ENCODE measurements at regions not wholly inside any gene's neighbourhood (a gene's known extent, or its start where the extent isn't known, plus 50 kb on each side); places are given as distances from the start of the nearest gene placed in this dataset.

DNA sequence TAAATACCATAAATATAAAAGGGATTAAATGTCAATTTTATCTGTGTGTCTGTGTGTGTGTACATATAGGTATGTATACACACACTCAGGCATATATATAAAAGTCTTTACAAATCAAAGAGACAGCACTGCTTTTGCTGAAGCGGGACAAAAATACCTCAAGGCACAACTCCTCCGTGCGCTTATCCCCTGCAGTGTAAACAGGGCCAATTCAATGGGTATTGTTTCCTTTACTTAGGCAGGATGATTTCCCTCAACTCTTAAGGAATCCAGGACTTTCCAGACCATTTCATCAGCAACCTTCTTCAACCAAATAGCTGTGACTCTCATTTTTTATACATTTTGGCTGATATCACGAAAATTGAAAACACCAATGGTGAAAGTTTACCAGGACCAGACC lies 227.7 kb downstream of the CRPPA start:
- H4K20me1 ChIP-seq = no peaks in the 10 kb centered on the region
- H3K9me3 ChIP-seq (replicated peaks in 1 of 11) = no peaks in the 10 kb centered on the region
- H3K27me3 ChIP-seq = no peaks in the 10 kb centered on the region
- H3K9ac ChIP-seq = no peak overlapping the region
- TF ChIP-seq Cebpa-rat (IDR thresholded peaks at IDR 0.05) = no peak
- no peak overlapping the region for H3K4me2 ChIP-seq
- no peak overlapping the region for H3K4me3 ChIP-seq
- no peak overlapping the region for H3K27ac ChIP-seq
- no peaks in the 10 kb centered on the region for H3K36me3 ChIP-seq
- no peaks in the 10 kb centered on the region for H3K4me1 ChIP-seq

GRCh38 chr7:16189026-16189715 lies 232.2 kb downstream of the CRPPA start:
- TF ChIP-seq Cebpa-rat (IDR thresholded peaks at IDR 0.05) = no peak
- no peak overlapping the region for H3K9ac ChIP-seq
- H3K36me3 ChIP-seq = no peaks in the 10 kb centered on the region
- no peaks in the 10 kb centered on the region for H3K27me3 ChIP-seq
- H3K4me1 ChIP-seq = no peaks in the 10 kb centered on the region
- H3K9me3 ChIP-seq (replicated peaks in 1 of 11) = no peaks in the 10 kb centered on the region
- no peak overlapping the region for H3K4me3 ChIP-seq
- H4K20me1 ChIP-seq = no peaks in the 10 kb centered on the region
- no peak overlapping the region for H3K27ac ChIP-seq
- H3K4me2 ChIP-seq = no peak overlapping the region

GRCh38 chr7:16187131-16187530 lies 234.2 kb downstream of the CRPPA start:
- H3K4me1 ChIP-seq = no peaks in the 10 kb centered on the region
- no peak overlapping the region for H3K9ac ChIP-seq
- H3K9me3 ChIP-seq (replicated peaks in 1 of 11) = no peaks in the 10 kb centered on the region
- H3K4me3 ChIP-seq = no peak overlapping the region
- H3K27ac ChIP-seq = no peak overlapping the region
- H3K36me3 ChIP-seq = no peaks in the 10 kb centered on the region
- no peaks in the 10 kb centered on the region for H4K20me1 ChIP-seq
- TF ChIP-seq Cebpa-rat (IDR thresholded peaks at IDR 0.05) = no peak
- no peaks in the 10 kb centered on the region for H3K27me3 ChIP-seq
- no peak overlapping the region for H3K4me2 ChIP-seq

DNA sequence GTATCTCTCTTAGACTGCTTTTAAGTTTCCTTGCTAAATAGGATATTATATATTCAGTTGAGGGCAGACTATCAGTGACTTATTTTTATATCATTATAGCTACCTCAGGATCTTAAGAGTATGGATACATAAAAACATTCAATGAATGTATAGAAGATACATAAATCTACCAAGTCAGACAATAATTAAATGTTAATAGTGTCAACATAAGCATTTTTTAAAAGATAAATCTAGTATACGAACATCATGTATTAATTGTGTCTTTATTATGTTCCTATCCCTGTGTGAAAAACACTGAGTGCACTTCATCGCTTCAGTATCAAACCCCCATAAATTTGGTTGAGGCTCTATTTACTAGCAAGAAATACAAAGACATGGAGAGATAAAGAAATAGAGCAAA lies 242.8 kb downstream of the CRPPA start:
- Histone ChIP-seq H3K27ac (no peak overlapping the region), H3K4me2 (no peak overlapping the region), H3K27me3 (no peaks in the 10 kb centered on the region), H4K20me1 (no peaks in the 10 kb centered on the region), H3K4me3 (no peak overlapping the region), H3K36me3 (no peaks in the 10 kb centered on the region), H3K4me1 (no peaks in the 10 kb centered on the region), H3K9me3 (replicated peaks in 1 of 11) (no peaks in the 10 kb centered on the region), H3K9ac (no peak overlapping the region)
- no peak for TF ChIP-seq Cebpa-rat (IDR thresholded peaks at IDR 0.05)

- Histone ChIP-seq H3K4me1 (no peaks in the 10 kb centered on the region), H3K9me3 (replicated peaks in 1 of 11) (no peaks in the 10 kb centered on the region), H4K20me1 (no peaks in the 10 kb centered on the region), H3K9ac (no peak overlapping the region), H3K4me2 (no peak overlapping the region), H3K4me3 (no peak overlapping the region), H3K27ac (no peak overlapping the region), H3K36me3 (no peaks in the 10 kb centered on the region), H3K27me3 (no peaks in the 10 kb centered on the region)
- TF ChIP-seq Cebpa-rat (IDR thresholded peaks at IDR 0.05) = no peak
These were observed 243.2 kb downstream of the CRPPA start for GRCh38 chr7:16178092-16178491.

DNA sequence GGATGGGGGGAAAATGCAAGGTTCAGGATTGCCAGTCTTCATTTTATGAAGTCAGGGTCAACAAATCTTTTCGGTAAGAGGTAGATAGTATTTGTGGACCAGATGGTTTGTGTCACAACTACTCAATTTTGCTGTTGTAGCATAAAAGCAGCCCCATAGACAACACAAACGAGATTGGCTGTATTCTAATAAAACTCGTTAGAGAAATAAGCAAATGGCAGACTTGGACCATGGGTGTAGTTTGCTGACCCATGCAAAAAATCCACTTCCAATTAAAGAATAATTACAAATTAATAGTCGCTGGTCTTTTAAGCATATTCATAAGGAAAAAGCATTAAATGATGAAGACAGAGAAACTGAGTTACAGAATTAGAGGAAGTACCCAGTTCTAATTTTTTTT lies 247.1 kb downstream of the CRPPA start:
- H3K9me3 ChIP-seq (replicated peaks in 1 of 11) = peaks cover 0 to 9% (median 6%) of the 10 kb centered on the region in 11 experiments; a peak in 11 of 22 replicates
- no peak overlapping the region for H3K4me3 ChIP-seq
- H3K4me2 ChIP-seq = no peak overlapping the region

DNA sequence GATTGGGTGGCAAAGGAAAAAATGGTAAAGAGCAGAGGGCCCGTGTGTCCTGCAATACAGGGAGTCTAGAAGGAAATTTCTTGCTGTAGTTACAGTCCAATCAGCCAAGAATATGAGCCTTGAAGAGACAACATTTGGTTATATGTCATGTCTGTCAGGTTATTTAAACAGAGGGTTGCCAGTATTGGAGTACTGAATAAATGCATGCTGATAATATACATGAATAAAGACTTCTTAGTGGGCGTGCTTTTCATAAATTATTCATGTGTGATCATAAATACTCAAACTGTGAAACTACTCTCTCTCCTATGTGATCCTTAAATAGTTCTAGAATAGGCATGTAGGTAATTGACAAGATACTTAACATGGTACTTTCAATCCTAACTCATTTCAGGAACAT lies 249.0 kb downstream of the CRPPA start:
- Histone ChIP-seq H3K4me3 (no peak overlapping the region), H3K36me3 (no peaks in the 10 kb centered on the region), H3K27ac (no peak overlapping the region), H3K9ac (no peak overlapping the region), H3K9me3 (replicated peaks in 1 of 11) (peaks cover 0 to 9% (median 6%) of the 10 kb centered on the region in 11 experiments; a peak in 11 of 22 replicates), H4K20me1 (no peaks in the 10 kb centered on the region), H3K4me2 (peak overlapping the region in 2 of 11 experiments; percentile 17 to 44; a peak in 4 of 22 replicates), H3K4me1 (peaks cover 0 to 11% (median 0%) of the 10 kb centered on the region in 10 experiments; a peak in 6 of 20 replicates), H3K27me3 (no peaks in the 10 kb centered on the region)
- TF ChIP-seq Cebpa-rat (IDR thresholded peaks at IDR 0.05) = no peak

More for the DNA sequence above, 247.1 kb downstream of the CRPPA start:
- no peak overlapping the region for H3K9ac ChIP-seq
- TF ChIP-seq Cebpa-rat (IDR thresholded peaks at IDR 0.05) = no peak
- H3K4me1 ChIP-seq = peaks cover 0 to 11% (median 0%) of the 10 kb centered on the region in 10 experiments; a peak in 6 of 20 replicates
- no peaks in the 10 kb centered on the region for H4K20me1 ChIP-seq
- no peaks in the 10 kb centered on the region for H3K36me3 ChIP-seq
- no peak overlapping the region for H3K27ac ChIP-seq
- no peaks in the 10 kb centered on the region for H3K27me3 ChIP-seq

DNA sequence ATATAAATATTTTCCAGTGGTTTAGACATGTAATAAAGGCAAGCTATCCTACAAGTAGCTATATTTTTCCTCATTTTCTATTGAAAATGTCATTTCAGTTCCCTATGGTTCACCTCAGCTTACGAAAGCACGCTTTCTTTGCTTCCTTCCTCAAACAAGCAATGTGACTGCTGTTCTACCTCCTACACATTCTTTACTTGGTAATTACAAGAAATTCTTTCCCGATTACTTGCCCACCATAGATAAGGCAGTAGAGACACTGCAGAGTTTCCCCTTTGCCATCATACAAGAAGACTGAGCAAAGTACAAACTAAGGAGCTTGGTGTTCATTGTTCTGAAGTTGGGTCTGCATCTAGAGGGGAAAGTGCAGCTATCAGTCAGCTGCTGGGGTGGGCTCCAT lies 249.4 kb downstream of the CRPPA start:
- Histone ChIP-seq H4K20me1 (no peaks in the 10 kb centered on the region), H3K9ac (no peak overlapping the region), H3K9me3 (replicated peaks in 1 of 11) (peaks cover 0 to 9% (median 6%) of the 10 kb centered on the region in 11 experiments; a peak in 11 of 22 replicates), H3K4me1 (peaks cover 0 to 11% (median 0%) of the 10 kb centered on the region in 10 experiments; a peak in 6 of 20 replicates), H3K4me3 (no peak overlapping the region), H3K27ac (no peak overlapping the region), H3K27me3 (no peaks in the 10 kb centered on the region), H3K4me2 (peak overlapping the region in 3 of 11 experiments; percentile 17 to 44 (median 24); a peak in 5 of 22 replicates), H3K36me3 (no peaks in the 10 kb centered on the region)
- TF ChIP-seq Cebpa-rat (IDR thresholded peaks at IDR 0.05) = no peak

DNA sequence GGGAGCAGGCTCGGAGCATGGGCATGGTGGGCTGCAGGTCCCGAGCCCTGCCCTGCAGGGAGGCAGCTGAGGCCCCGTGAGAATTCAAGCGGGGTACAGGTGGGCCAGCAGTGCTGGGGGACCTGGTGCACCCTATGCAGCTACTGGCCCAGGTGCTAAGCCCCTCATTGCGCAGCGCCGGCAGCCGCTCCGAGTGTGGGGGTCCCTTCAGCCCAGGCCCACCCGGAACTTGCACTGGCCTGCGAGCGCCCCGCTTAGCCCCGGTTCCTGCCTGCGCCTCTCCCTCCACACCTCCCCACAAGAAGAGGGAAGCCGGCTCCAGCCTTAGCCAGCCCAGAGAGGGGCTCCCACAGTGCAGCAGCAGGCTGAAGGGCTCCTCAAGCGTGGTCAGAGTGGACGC lies 250.7 kb downstream of the CRPPA start:
- Histone ChIP-seq H3K4me3 (no peak overlapping the region), H3K9ac (no peak overlapping the region), H3K36me3 (no peaks in the 10 kb centered on the region), H4K20me1 (no peaks in the 10 kb centered on the region), H3K4me2 (no peak overlapping the region), H3K27me3 (no peaks in the 10 kb centered on the region), H3K27ac (no peak overlapping the region), H3K9me3 (replicated peaks in 1 of 11) (peaks cover 0 to 9% (median 6%) of the 10 kb centered on the region in 11 experiments; a peak in 11 of 22 replicates), H3K4me1 (peaks cover 0 to 11% (median 0%) of the 10 kb centered on the region in 10 experiments; a peak in 6 of 20 replicates)
- no peak for TF ChIP-seq Cebpa-rat (IDR thresholded peaks at IDR 0.05)

DNA sequence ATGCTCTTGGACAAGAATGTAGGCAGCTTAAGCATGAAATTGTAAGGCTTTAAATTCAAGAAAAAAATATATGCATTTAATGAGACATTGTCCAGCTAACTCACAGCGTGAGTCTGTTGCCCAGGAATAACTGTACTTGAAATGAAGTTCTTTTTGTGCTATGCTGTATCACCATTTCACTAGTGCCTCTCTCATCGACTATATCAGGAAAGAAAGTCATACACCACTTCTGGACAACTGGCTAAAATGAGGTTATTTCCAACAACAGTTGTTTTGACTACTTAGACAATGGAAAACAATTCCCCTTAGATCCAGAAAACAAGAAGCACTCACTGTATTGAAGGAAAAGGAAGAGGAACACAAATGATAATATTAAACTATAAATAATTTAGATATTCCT lies 251.8 kb downstream of the CRPPA start:
- H4K20me1 ChIP-seq = no peaks in the 10 kb centered on the region
- H3K36me3 ChIP-seq = no peaks in the 10 kb centered on the region
- no peak for TF ChIP-seq Cebpa-rat (IDR thresholded peaks at IDR 0.05)
- no peak overlapping the region for H3K27ac ChIP-seq
- no peaks in the 10 kb centered on the region for H3K27me3 ChIP-seq
- no peak overlapping the region for H3K9ac ChIP-seq
- peaks cover 0 to 11% (median 0%) of the 10 kb centered on the region in 10 experiments; a peak in 6 of 20 replicates for H3K4me1 ChIP-seq
- no peak overlapping the region for H3K4me3 ChIP-seq
- H3K4me2 ChIP-seq = no peak overlapping the region
- peaks cover 0 to 9% (median 6%) of the 10 kb centered on the region in 11 experiments; a peak in 11 of 22 replicates for H3K9me3 ChIP-seq (replicated peaks in 1 of 11)

Measured in BLaER1 treated with 17β-estradiol and CSF1 and Interleukin-3, amounts not matched to agents 10 nM and 100 nM (cell line).